Glutamatergic neuron (in vitro differentiated cells): ENCODE measurements at regions not wholly inside any gene's neighbourhood (a gene's known extent, or its start where the extent isn't known, plus 50 kb on each side); places are given as distances from the start of the nearest gene placed in this dataset.

Source experiments
- DNase-seq: peaks from one replicate; pipeline ENCODE4 v3.0.0; 2022
- H3K27ac Mint-ChIP-seq: one replicate; pipeline ENCODE4 v1.8.0; 2020; ENCODE audit warnings: mild to moderate bottlenecking, mixed read lengths, inconsistent platforms; ENCODE audit not compliant: unreplicated experiment
- H3K27me3 Mint-ChIP-seq: one replicate; pipeline ENCODE4 v1.8.0; 2020; ENCODE audit warnings: mild to moderate bottlenecking, moderate library complexity, mixed read lengths, inconsistent platforms; ENCODE audit not compliant: unreplicated experiment
- H3K36me3 Mint-ChIP-seq: one replicate; pipeline ENCODE4 v1.8.0; 2020; ENCODE audit warnings: mild to moderate bottlenecking, mixed read lengths, inconsistent platforms; ENCODE audit not compliant: unreplicated experiment
- H3K4me1 Mint-ChIP-seq: one replicate; pipeline ENCODE4 v1.8.0; 2020; ENCODE audit warnings: mild to moderate bottlenecking, low read depth, mixed read lengths, inconsistent platforms; ENCODE audit not compliant: unreplicated experiment
- H3K4me3 Mint-ChIP-seq: one replicate; pipeline ENCODE4 v1.8.0; 2020; ENCODE audit warnings: mild to moderate bottlenecking, mixed read lengths, inconsistent platforms; ENCODE audit not compliant: unreplicated experiment
- H3K9me3 Mint-ChIP-seq: one replicate; pipeline ENCODE4 v1.8.0; 2020; ENCODE audit warnings: mild to moderate bottlenecking, moderate library complexity, mixed read lengths, inconsistent platforms; ENCODE audit not compliant: unreplicated experiment
- CTCF ChIP-seq: fragments of 200-600 bp; sonication (generic); IDR thresholded peaks from one replicate; pipeline ENCODE4 v1.5.0; 2021; ENCODE audit not compliant: partially characterized antibody, unreplicated experiment

- no peak for DNase-seq
- no peak overlapping the region for H3K27ac Mint-ChIP-seq
- peaks cover 24% of the 10 kb centered on the region for H3K4me1 Mint-ChIP-seq
- H3K4me3 Mint-ChIP-seq = no peak overlapping the region
- peaks cover 7% of the 10 kb centered on the region for H3K36me3 Mint-ChIP-seq
- H3K27me3 Mint-ChIP-seq = peaks cover 5% of the 10 kb centered on the region
- TF ChIP-seq CTCF = no peak
- peaks cover 3% of the 10 kb centered on the region for H3K9me3 Mint-ChIP-seq
Measured at GRCh38 chr6:3620937-3621336, 130.6 kb downstream of the PXDC1 start.

- no peak for TF ChIP-seq CTCF
Measured at GRCh38 chr6:3620389-3620788, 131.1 kb downstream of the PXDC1 start.

GRCh38 chr6:3619800-3620199 is 131.7 kb downstream of the PXDC1 start:
- TF ChIP-seq CTCF = no peak
- DNase-seq = no peak

More at GRCh38 chr6:3620389-3620788, 131.1 kb downstream of the PXDC1 start:
- H3K27me3 Mint-ChIP-seq = peaks cover 5% of the 10 kb centered on the region
- peaks cover 3% of the 10 kb centered on the region for H3K9me3 Mint-ChIP-seq
- DNase-seq = no peak
- peaks cover 7% of the 10 kb centered on the region for H3K36me3 Mint-ChIP-seq
- no peak overlapping the region for H3K4me3 Mint-ChIP-seq
- H3K4me1 Mint-ChIP-seq = peaks cover 20% of the 10 kb centered on the region
- no peak overlapping the region for H3K27ac Mint-ChIP-seq

GRCh38 chr6:3619201-3619600 is 132.3 kb downstream of the PXDC1 start:
- Mint-ChIP-seq H3K4me1 (peaks cover 9% of the 10 kb centered on the region), H3K27me3 (peaks cover 5% of the 10 kb centered on the region), H3K9me3 (peaks cover 3% of the 10 kb centered on the region), H3K36me3 (peaks cover 7% of the 10 kb centered on the region), H3K27ac (no peak overlapping the region), H3K4me3 (no peak overlapping the region)
- TF ChIP-seq CTCF = no peak
- no peak for DNase-seq

More at GRCh38 chr6:3619800-3620199, 131.7 kb downstream of the PXDC1 start:
- H3K36me3 Mint-ChIP-seq = peaks cover 7% of the 10 kb centered on the region
- H3K27me3 Mint-ChIP-seq = peaks cover 5% of the 10 kb centered on the region
- H3K4me1 Mint-ChIP-seq = peaks cover 14% of the 10 kb centered on the region
- H3K4me3 Mint-ChIP-seq = no peak overlapping the region
- no peak overlapping the region for H3K27ac Mint-ChIP-seq
- H3K9me3 Mint-ChIP-seq = peaks cover 3% of the 10 kb centered on the region

GRCh38 chr6:3618642-3619041 is 132.9 kb downstream of the PXDC1 start:
- no peak for DNase-seq
- Mint-ChIP-seq H3K4me3 (no peak overlapping the region), H3K27me3 (peaks cover 2% of the 10 kb centered on the region), H3K36me3 (peaks cover 4% of the 10 kb centered on the region), H3K27ac (no peak overlapping the region), H3K9me3 (peaks cover 3% of the 10 kb centered on the region), H3K4me1 (peaks cover 3% of the 10 kb centered on the region)
- TF ChIP-seq CTCF = no peak
